ENCODE measurements at regions not wholly inside any gene's neighbourhood (a gene's known extent, or its start where the extent isn't known, plus 50 kb on each side); places are given as distances from the start of the nearest gene placed in this dataset.
"Not testable (repeated sequence)": the region's sequence is repeated elsewhere in the genome, so short reads cannot be mapped to it uniquely, and the experiment has no call there.

DNA sequence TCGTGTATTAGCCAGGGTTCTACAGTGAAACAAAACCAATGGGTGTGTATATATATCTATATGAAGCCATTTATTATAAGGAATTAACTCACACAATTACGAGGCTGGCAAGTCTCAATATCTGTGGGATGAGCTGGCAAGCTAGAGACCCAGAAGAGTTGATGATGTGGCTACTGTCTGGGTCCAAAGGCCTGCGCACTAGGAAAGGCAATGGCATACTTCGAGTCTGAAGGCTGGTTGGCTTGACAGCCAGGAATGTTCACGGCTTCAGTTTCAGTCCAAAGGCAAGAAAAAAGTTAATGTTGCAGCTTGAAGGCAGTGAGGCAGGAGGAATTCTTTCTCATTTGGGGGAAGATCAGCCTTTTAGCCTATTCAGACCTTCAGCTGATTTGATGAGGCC, 893.3 kb upstream of the LRFN5 start:
- DNase-seq (ENCODE audit: low read depth in 3 of 3) = no peak

DNA sequence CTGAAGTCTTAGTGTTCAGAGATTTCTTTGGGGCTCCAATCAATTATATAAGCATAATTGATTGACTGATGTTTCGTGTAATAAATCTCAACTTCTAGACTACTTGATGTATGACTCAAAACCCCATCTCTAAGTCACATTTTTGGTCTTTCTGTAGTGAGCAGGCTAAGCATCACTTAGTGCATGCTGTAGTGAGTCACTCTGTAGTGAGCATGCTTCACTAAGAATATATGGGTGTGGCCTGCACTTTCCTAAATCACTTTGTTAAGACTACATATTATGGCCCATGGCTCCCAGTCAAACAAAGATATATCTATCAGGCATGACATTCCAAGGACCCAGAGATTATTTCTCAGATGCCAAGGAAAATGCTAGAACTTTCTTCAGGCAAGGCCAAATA, 909.4 kb upstream of the LRFN5 start:
- no peak for DNase-seq (ENCODE audit: low read depth in 3 of 3)

DNA sequence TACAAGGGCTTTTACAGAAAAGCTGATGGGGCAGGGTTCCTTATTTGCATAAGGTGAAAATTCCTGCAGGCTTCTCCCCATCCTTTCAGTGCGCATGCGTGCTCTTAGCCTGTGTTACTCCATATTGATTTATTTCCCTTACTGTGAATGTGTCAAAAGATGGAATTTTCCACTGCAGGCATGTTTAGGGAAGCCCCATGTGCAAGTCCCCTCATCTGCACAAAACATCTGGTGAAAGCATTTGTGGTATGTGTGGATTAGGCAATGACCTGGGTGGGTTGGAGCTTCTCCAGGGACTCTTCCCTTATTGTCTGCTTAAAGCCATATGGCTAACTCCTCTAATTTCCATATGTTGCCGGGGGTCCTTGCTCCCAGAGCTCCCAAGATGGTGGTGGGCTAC, 912.7 kb upstream of the LRFN5 start:
- DNase-seq (ENCODE audit: low read depth in 3 of 3) = no peak

DNA sequence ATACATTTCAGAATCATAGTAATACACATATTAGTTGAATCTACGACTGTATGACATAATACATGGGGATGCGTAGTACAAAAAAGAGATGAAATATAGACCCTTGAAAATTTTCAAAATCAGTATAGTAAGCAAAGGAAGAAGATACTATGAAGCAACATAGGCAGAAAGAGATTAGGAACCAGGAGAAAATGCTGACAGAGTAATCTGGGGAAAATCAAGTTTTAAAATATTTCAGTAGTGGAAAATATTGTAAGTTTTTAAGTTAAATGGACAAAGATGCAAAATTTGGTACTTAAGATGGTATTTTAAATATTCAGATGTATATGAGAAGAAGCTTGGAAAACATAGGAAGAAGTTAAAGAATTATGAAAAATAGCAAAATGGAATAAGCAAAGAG, 915.6 kb upstream of the LRFN5 start:
- no peak for DNase-seq (ENCODE audit: low read depth in 3 of 3)

DNA sequence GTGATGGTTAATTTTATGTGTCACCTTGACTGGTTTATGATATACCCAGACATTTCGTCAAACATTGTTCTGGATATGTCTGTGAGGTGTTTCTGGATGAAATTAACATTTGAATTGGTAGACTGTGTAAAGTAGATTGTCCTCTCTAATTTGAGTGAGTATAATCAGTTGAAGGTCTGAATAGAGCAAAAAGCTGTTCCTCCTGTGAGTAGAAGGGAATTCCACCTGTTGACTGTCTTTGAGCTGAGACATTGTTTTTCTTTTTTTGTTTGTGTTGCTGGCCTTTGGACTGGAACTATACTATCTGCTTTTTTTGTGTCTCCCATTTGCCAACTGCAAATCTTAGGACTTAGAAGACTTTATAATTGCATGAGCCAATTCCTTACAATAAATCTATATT, 920.9 kb upstream of the LRFN5 start:
- DNase-seq (ENCODE audit: low read depth in 3 of 3) = no peak

DNA sequence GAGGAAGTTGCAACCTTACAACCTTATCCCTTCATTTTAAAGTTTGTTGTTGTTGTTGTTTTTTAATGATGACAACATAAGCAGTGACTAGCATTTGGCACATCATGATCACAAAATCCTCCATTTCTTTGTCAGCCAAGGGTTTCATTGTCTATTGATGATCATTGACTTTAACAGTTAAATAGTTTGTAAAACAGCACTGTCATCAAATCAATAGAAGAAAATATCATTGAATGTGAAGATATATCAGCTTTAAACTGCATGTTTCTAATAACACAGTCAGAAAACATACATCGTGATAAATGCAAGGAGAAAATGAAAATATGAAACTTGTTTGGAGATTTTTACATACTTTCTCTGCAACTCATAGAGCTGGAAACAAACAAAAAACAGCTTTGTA, 922.3 kb upstream of the LRFN5 start:
- DNase-seq (ENCODE audit: low read depth in 3 of 3) = no peak

DNA sequence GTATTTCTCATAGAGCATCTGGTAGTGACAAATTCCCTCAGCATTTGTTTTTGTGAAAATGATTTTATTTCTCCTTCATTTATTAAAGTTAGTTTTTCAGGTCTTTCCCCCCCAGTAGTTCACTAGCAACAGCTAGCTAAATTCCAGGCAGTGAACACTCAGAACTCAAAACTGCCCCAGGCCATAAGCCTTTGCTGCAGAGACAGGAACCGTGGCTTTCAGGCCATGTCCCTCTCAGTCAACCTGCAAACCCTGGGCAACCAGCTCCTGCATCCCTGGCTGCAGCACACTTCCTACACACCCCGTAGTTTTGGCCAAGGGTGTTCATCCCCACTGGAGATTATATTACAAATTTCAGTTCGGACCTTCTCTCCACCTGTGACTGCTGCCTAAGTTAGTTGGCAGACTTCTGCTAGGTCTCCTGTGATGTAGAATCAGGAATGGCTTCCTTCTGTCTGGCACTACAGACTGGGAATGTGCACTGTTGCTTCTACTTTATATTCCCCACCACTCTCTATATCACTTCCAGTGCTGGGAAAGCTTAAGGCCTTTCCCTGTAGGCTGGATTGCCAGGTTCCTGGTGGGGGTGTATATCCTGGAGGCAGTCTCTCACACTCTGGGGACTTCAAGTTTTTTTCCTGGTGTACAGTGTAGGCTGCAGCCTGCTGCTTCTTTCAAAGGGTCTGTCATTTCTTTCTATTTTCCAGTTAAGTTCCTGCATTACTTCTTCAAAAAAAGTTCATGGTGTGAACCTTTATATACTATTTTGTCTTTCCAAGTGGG, 924.4 kb upstream of the LRFN5 start:
- no peak for DNase-seq (ENCODE audit: low read depth in 3 of 3)

DNA sequence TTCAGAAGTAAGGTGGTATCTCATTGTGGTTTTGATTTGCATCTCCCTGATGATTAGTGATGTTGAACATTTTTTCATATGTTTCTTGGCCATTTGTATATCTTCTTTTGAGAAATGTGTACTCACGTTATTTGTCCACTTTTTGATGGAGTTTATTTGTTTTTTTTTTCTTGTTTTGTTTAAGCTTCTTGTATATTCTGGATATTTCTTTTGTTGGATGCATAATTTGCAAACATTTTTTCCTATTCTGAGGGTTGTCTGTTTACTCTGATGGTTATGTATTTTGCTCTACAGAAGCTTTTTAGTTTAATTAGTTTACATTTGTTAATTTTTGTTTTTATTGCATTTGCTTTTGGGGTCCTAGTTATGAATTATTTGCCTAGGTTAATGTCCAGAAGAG, 927.4 kb upstream of the LRFN5 start:
- no peak for DNase-seq (ENCODE audit: low read depth in 3 of 3)

DNA sequence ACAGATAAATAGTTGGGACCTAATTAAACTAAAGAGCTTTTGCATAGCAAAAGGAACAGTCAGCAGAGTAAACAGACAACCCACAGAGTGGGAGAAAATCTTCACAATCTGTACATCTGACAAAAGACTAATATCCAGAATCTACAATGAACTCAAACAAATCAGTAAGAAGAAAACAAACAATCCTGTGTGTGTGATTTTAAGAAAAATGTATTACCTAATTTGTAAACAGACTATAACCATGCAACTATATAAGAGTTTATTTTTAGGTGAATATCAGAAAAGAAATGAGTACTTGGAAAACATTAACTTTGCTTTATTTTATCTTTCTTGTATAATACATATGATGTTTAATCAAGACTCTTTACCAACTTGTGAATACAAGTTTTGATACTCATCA, 929.5 kb upstream of the LRFN5 start:
- not testable (repeated sequence) for DNase-seq (ENCODE audit: low read depth in 3 of 3)

DNA sequence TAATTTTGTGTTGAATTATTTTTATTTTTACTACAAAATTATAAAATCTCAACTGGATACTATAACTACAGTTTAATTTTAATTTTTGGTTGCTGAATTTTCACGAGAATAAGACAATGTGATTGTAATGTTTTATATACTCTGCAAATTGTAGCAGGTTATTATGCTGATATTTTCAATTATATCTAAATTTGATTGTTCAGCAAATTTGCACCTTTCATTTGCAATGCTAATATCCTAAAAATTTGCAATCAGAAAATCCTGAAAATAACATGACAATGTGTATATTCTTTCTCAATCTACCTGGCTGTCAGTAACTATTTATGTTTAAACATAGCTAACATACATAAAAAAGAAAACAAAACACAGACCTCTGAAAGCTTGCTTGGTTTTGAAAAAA, 932.2 kb upstream of the LRFN5 start:
- DNase-seq (ENCODE audit: low read depth in 3 of 3) = no peak

DNA sequence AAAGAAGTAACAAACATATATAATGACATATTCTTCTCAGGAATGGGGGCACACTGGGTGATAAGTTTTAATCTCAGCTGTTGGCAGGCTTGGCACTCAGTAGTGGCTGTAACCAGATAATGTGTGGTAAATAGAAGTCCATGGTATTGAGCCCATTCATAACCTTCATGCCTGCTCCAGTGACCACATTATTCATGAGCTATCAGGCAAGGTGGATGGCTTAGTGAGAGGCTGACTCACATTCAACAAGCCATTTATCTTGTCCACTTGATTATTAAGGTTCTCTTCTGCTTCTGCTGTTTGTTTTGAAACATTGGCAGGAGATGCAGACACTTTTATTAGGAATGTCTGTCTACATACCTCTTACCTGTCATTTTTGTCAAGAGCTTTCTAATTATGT, 950.4 kb upstream of the LRFN5 start:
- DNase-seq (ENCODE audit: low read depth in 3 of 3) = no peak

DNA sequence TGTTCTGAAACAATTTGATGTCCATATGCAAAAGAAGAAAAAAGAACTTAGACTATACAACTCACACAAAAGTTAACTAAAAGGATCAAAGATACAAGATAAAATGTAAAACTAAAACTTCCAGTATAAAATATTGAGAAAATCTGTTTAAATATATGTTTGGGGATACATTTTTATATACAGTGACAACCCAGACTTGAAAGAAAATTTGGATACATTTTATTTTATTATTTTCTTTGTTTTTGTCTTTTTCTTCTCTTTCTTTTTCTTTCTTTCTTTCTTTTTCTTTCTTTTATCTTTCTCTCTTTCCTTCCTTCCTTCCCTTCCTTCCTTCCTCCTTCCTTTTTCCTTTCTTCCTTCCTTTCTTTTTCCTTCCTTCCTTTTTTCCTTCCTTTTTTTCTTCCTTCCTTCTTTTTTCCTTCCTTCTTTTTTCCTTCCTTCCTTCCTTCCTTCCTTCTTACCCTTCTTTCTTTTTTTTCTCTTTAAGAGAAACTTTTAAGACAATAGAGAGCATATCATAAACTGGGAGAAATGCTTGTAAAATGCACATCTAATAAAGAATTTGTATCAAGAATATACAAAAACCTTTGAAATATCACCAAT, 954.5 kb upstream of the LRFN5 start:
- DNase-seq (ENCODE audit: low read depth in 3 of 3) = no peak

DNA sequence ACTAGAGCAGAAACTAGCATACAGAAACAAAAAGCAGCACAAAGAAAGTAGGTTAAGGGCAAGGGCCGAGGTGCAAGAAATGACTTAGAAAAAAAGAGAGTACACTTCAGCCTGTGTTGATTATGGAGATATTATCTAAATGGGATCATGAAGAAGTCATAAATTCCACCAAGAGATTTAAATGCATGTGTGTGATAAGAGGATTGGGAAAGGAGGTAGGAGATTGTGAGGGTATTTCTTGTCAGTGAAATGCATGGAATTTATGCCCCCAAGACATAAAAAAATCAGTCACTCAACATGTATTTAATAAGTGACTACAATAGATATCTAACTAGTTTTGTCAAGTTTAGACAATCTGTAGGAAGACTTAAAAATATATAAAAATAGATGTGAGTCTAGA, 976.2 kb upstream of the LRFN5 start:
- DNase-seq (ENCODE audit: low read depth in 3 of 3) = no peak

DNA sequence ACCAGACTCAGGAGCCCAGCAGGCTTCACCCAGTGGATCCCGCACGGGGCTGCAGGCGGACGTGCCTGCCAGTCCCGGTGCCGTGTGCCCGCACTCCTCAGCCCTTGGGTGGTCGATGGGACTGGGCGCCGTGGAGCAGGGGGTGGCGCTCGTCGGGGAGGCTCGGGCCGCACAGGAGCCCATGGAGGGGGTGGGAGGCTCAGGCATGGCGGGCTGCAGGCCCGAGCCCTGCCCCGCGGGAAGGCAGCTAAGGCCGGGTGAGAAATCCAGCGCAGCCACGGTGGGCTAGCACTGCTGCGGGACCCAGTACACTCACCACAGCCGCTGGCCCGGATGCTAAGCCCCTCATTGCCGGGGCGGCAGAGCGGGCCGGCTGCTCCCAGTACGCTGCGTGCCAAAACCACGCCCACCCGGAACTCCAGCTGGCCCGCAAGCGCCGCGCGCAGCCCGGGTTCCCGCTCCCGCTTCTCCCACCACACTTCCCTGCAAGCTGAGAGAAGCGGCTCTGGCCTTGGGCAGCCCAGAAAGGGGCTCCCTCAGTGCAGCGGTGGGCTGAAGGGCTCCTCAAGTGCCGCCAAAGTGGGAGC, 977.0 kb upstream of the LRFN5 start:
- not testable (repeated sequence) for DNase-seq (ENCODE audit: low read depth in 3 of 3)

DNA sequence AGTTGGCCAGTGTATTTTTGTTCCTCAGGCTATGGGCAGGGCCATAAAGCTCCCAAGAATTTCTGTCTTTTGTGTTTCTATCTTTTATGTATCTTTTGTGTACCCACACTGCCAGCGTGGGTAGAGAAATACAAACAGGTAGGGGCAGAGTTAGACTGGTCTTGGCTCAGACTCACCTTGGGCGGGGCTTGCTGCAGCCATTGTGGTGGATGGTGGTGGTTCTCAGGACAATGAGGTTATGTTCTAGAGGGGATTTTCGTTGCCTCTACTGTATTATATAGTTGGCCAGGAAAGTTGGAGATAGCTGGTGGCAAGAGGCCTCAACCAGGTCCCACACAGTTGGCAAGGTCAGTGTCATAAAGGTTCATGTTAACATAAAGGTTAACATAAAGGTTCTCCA, 977.5 kb upstream of the LRFN5 start:
- no peak for DNase-seq (ENCODE audit: low read depth in 3 of 3)

DNA sequence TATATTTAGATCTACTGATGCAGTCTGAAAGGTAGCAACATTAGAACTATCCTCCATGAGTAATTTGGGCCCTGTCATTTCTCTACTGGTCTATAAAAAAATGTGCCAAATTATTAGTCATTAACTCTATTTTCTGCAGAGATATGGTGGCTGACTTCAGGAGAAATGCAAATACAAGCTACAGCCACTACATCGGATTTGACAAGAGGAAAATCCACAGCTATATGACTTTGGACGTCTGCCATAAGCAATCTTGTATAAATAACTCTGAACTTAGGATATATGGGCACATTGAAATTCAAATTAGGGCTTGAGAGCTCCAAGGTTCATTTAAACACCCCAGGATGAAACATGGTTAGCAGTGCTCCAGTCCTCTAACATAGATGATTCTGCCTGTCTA, 983.0 kb upstream of the LRFN5 start:
- DNase-seq (ENCODE audit: low read depth in 3 of 3) = no peak

DNA sequence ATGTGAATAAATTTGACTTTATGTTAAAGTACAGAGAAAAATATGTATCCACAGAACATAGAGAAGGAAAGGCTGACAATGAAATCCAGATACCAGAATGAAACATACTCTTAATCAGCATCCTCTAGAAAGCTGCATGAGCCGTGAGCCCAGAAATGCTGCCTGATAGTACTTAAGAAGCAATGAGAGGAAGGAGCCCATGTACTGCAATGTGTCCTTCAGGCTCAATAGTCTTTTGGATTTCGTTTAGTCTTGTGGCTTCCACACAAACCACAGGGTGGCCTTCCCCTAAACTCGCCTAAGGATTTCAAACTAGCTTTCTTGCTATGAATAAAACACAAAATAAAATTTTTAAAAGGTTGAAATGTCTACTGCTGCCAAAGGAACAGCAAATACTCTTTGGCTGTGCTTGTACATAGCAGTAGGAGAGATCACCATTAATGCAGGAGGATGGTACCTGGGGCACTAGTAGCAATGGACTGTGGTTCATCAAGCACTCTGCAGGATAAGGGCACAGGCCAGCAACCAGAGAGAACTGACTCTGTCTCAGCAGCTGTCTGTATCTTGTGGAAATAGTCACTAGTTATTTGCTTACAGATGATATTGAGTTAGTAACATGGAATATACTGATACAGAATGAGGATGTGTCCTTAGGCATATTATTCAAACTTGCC, 988.3 kb upstream of the LRFN5 start:
- DNase-seq (ENCODE audit: low read depth in 3 of 3) = no peak

DNA sequence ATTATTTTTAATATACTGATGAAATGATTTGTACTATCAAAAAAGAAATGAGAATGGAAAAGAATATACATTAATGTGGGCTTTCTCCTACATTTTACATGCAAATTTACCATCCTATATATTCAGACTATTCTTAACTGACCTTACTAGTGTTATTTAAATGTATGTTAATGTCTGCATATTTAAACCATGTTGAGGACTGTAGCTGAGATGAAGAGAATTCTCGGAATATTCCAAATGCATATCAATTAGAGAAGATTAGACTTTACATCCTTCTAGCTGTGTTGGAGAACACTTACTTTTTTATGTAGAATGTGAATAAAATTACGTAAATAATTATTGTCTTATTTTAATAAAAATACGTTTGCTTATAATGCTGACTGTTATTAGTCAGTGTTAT, 990.1 kb upstream of the LRFN5 start:
- DNase-seq (ENCODE audit: low read depth in 3 of 3) = no peak

DNA sequence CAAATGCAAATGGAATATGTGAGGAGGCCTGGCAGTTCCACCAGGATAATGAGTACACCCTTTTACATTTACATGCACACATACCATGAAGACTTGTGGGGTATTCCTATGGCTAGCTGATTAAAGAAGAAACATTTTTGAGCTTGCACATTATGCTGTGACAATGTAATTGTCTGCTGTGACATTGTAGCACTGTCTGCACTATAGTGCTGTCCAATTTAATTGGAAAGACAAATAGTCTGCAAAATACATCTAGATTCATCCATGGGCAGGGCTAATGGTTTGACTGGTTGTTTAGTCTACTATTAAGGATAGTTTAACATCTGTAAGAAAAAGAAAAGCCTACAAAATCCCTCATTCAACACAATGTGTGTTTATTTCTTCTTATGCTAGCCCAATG, 1005.6 kb upstream of the LRFN5 start:
- DNase-seq (ENCODE audit: low read depth in 3 of 3) = no peak

DNA sequence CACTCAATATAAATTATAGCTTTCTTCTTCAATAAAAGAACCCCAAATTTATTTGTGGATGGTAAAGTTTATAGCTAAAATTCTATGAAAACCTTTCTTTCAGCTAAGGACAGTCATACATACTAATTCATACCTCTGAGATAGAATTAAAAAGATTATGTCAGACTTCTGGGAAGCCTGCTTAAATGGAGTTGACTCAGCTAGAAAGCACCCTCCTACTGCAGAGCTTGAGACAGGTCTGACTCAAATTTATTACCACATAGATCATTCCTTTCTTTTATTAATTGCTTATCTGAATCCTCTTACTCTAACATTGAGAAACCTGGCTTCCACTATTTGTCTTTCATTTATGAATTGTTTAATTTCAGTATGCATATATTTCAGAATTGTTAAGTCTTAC, 1007.0 kb upstream of the LRFN5 start:
- no peak for DNase-seq (ENCODE audit: low read depth in 3 of 3)

DNA sequence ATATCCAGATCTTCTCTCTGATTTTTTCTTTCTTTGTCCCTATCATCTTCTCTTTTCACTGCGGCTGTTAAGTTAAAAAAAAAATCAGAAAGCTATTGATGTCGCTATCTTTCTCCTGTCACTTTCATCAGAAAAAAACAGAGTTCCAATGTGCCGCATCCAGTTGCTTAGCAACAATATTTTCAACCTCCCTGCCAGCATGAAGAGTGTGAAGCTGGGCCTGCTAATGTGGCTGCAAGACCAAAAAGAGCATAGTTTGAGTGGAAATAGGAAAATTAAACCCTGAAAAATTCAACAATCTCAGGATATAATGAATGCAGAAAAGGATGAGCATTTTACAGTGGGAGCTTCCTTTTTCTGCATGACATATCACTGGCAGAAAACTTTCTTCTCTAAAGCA, 1025.4 kb upstream of the LRFN5 start:
- DNase-seq (ENCODE audit: low read depth in 3 of 3) = no peak

DNA sequence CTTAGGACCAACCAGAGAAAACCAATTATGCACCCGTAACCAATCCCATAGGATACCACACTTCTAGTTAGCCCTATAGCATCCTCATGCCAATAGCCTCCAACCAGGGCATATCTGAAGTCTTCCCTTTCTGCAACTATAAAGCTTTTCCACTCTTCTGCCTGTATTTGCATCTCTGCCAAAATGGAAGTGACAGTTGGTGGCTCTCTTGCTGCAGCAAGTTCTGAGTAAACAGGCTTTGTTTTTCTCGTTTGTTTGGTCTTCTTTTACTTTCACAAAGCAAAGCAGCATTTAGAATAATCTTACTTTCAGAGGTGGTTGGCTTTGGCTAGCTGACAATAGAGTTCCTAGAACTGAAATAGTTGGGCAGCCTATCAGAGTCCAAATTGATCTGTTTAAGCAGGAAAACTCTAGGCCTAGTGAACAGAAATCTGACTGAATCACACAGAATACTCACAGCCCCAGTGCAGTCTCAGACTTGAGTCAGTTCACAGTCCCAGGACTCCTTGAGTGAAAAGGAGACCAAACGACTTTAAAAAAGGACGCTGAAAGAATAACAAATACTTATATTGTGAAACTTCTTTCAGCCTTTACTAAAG, 1029.7 kb upstream of the LRFN5 start:
- no peak for DNase-seq (ENCODE audit: low read depth in 3 of 3)

DNA sequence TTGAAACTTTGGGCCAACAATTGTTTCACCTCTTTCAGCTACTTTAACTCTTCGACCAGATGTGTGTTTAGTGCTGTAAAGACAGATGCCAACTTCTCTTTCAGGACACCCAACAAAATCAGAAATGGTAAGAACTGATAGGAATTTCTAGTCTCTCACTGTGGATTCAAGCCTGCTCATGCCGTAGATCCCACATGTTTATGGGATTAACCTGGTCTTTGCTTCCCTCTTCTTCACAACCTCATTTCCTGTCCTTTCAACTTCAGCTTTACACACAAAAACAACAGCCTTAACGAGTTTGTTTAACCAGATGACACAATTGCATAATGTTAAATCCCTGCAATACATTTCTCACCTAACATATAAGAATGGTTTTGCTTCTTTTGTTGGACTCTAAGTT, 1031.9 kb upstream of the LRFN5 start:
- no peak for DNase-seq (ENCODE audit: low read depth in 3 of 3)
